A549 (cell line): ENCODE measurements at regions not wholly inside any gene's neighbourhood (a gene's known extent, or its start where the extent isn't known, plus 50 kb on each side); places are given as distances from the start of the nearest gene placed in this dataset.

Source experiments
- ATAC-seq, 2 experiments: fragments of 200-7000 bp in 1 of 2; fragments of >200 bp in 1 of 2; cut with Nextera tagmentation in 1 of 2; cut with Tn5 transposase in 1 of 2; 3 replicates each; pipeline versions ENCODE4 v1.8.0 to v1.9.1; 2018 to 2020; ENCODE audit warnings: mild to moderate bottlenecking in 1 of 2, moderate library complexity in 1 of 2
- CTCF ChIA-PET: fragments of 300-600 bp; sonication (Branson Sonifier 250); formaldehyde crosslinking; extraction: SDS; loops from one replicate; lab custom pipeline; 2021; ENCODE audit warnings: antibody characterized with exemption, inconsistent platforms; lab: Yijun Ruan, JAX
- POLR2A ChIA-PET: fragments of 350-600 bp; formaldehyde crosslinking; extraction: SDS; loops from one replicate; lab custom pipeline; 2021; ENCODE audit warnings: antibody characterized with exemption, inconsistent platforms; lab: Yijun Ruan, JAX
- DNase-seq, 2 experiments: peaks; one replicate each; pipeline versions ENCODE4 v3.0.0 to v3.0.0-alpha.2; 2011 to 2016; ENCODE audit warnings: low read depth in 1 of 2, low spot score in 1 of 2
- FAIRE-seq: peaks from 2 replicates; lab custom pipeline; 2011; peaks lifted over from hg19 to GRCh38; lab: Jason Lieb, UNC
- H3K27ac ChIP-seq, 2 experiments: fragments of >200 bp; sonication (Bioruptor Twin); formaldehyde crosslinking; 3 replicates each; pipeline ENCODE4 v1.5.1; 2016 to 2017
- H3K4me1 ChIP-seq: fragments of >200 bp; sonication (Bioruptor Twin); formaldehyde crosslinking; 3 replicates; pipeline ENCODE4 v1.6.1; 2016
- H3K4me2 ChIP-seq: fragments of >200 bp; sonication (Bioruptor Twin); formaldehyde crosslinking; 3 replicates; pipeline ENCODE4 v1.6.1; 2016
- H3K4me3 ChIP-seq: fragments of >200 bp; sonication (Bioruptor Twin); formaldehyde crosslinking; 3 replicates; pipeline ENCODE4 v1.5.1; 2016
- H3K9me3 ChIP-seq: fragments of >200 bp; sonication (Bioruptor Twin); formaldehyde crosslinking; 3 replicates; pipeline ENCODE4 v1.6.1; 2016
- CBX2 ChIP-seq: fragments of 200-600 bp; sonication (generic); IDR thresholded peaks from 2 replicates; pipeline ENCODE4 v1.6.1; 2016; ENCODE audit warnings: low read depth, mild to moderate bottlenecking, borderline replicate concordance
- CEBPB ChIP-seq, 2 experiments: fragments of >200 bp in 1 of 2; sonication (Bioruptor Twin) in 1 of 2; formaldehyde crosslinking in 1 of 2; IDR thresholded peaks; 2 replicates each; pipeline ENCODE4 v1.6.1; 2012 to 2016
- CHD2 ChIP-seq: fragments of 150-350 bp; IDR thresholded peaks from 2 replicates; pipeline ENCODE4 v1.6.1; 2014; ENCODE audit warnings: low read length; ENCODE audit not compliant: partially characterized antibody
- CHD4 ChIP-seq: fragments of 200-600 bp; sonication (generic); IDR thresholded peaks from 2 replicates; pipeline ENCODE4 v1.6.1; 2016; ENCODE audit warnings: antibody characterized with exemption, mild to moderate bottlenecking, borderline replicate concordance
- E2F6 ChIP-seq: IDR thresholded peaks from 2 replicates; pipeline ENCODE4 v1.6.1; 2012; ENCODE audit warnings: low read depth, borderline replicate concordance
- EHMT2 ChIP-seq: fragments of 200-600 bp; sonication (generic); IDR thresholded peaks from 2 replicates; pipeline ENCODE4 v1.6.1; 2016; ENCODE audit warnings: antibody characterized with exemption, low read depth, mild to moderate bottlenecking, moderate library complexity
- ESRRA ChIP-seq: fragments of 150-350 bp; IDR thresholded peaks from 2 replicates; pipeline ENCODE4 v1.6.1; 2014; ENCODE audit warnings: mild to moderate bottlenecking, low read length, borderline replicate concordance
- FOSL2 ChIP-seq, 2 experiments: fragments of 450-650 bp in 1 of 2; fragments of >200 bp in 1 of 2; sonication (Bioruptor Twin) in 1 of 2; formaldehyde crosslinking; IDR thresholded peaks; 2 replicates each; pipeline versions ENCODE4 v1.5.0 to v1.6.1; 2016 to 2020; ENCODE audit warnings: mild to moderate bottlenecking in 1 of 2, moderate library complexity in 1 of 2
- FOXS1 ChIP-seq: fragments of 250-450 bp; sonication (Bioruptor Pico); IDR thresholded peaks from 2 replicates; pipeline ENCODE4 v1.5.0; 2020; ENCODE audit warnings: mild to moderate bottlenecking, moderate library complexity
- GATA3 ChIP-seq: IDR thresholded peaks from 2 replicates; pipeline ENCODE4 v1.6.1; 2012; ENCODE audit warnings: borderline replicate concordance
- HDAC2 ChIP-seq: fragments of 200-600 bp; sonication (generic); IDR thresholded peaks from 2 replicates; pipeline ENCODE4 v1.6.1; 2016
- HES2 ChIP-seq: fragments of >200 bp; sonication (Bioruptor Twin); formaldehyde crosslinking; IDR thresholded peaks from 2 replicates; pipeline ENCODE4 v1.6.1; 2016
- HEYL ChIP-seq: fragments of 250-450 bp; sonication (Bioruptor Pico); IDR thresholded peaks from 2 replicates; pipeline ENCODE4 v1.8.0; 2021; ENCODE audit warnings: mild to moderate bottlenecking, moderate library complexity
- HMGXB4 ChIP-seq: fragments of 250-450 bp; sonication (Bioruptor Pico); IDR thresholded peaks from 2 replicates; pipeline ENCODE4 v1.5.0; 2021; ENCODE audit warnings: mild to moderate bottlenecking, moderate library complexity, borderline replicate concordance
- JUN ChIP-seq, 2 experiments: fragments of >200 bp; sonication (Bioruptor Twin); formaldehyde crosslinking; IDR thresholded peaks; 2 replicates in 1 of 2; 3 replicates in 1 of 2; pipeline ENCODE4 v1.6.1; 2016 to 2017
- MAFK ChIP-seq: fragments of 450-650 bp; IDR thresholded peaks from 2 replicates; pipeline ENCODE4 v1.6.1; 2014; ENCODE audit not compliant: partially characterized antibody
- MAX ChIP-seq: IDR thresholded peaks from 2 replicates; pipeline ENCODE4 v1.6.1; 2012
- MAZ ChIP-seq: fragments of 150-350 bp; IDR thresholded peaks from 2 replicates; pipeline ENCODE4 v1.6.1; 2014; ENCODE audit warnings: antibody characterized with exemption, low read depth, low read length, borderline replicate concordance
- NPAS2 ChIP-seq: fragments of 250-450 bp; sonication (Bioruptor Pico); IDR thresholded peaks from 2 replicates; pipeline ENCODE4 v1.8.0; 2022; ENCODE audit warnings: mild to moderate bottlenecking, moderate library complexity, borderline replicate concordance
- PBX3 ChIP-seq: IDR thresholded peaks from 2 replicates; pipeline ENCODE4 v1.6.1; 2012
- SMC3 ChIP-seq: fragments of >200 bp; sonication (Bioruptor Twin); formaldehyde crosslinking; IDR thresholded peaks from 3 replicates; pipeline ENCODE4 v1.6.1; 2018; ENCODE audit warnings: inconsistent platforms
- TFCP2L1 ChIP-seq: fragments of 250-450 bp; sonication (Bioruptor Pico); IDR thresholded peaks from 2 replicates; pipeline ENCODE4 v1.5.0; 2021; ENCODE audit warnings: mild to moderate bottlenecking
- ZSCAN20 ChIP-seq: fragments of 250-450 bp; sonication (Bioruptor Pico); IDR thresholded peaks from 2 replicates; pipeline ENCODE4 v1.8.0; 2022; ENCODE audit warnings: mild to moderate bottlenecking, moderate library complexity
- WGBS: methylation state at CpG from one replicate; pipeline ENCODE4 v1.1.6; 2017; ENCODE audit errors: missing lambda C conversion rate; 5-methylcytosine and 5-hydroxymethylcytosine counted together

GRCh38 chr5:126681970-126682369, 81.2 kb downstream of the PHAX start:
- CTCF ChIA-PET: interaction anchor here (0.7 to 10.9 kb wide), 2 partner anchors 76 to 97 kb away, joined by 3 to 206 read pairs; partner anchors contain the start of gene LMNB1
- POLR2A ChIA-PET: no interaction called here
- ATAC-seq (no peak), FAIRE-seq (no peak), DNase-seq (no peak)
- H3K9me3 ChIP-seq: no peaks in the 10 kb centered on the region
- H3K4me3 ChIP-seq: no peak overlapping the region
- TF ChIP-seq CBX2 (no peak), MAFK (no peak), PBX3 (no peak), NPAS2 (CRISPR knock-in tag) (no peak), JUN (IDR thresholded peaks at IDR 0.05) (no peak)
- TF ChIP-seq, all 56 proteins: peak for 0
- no peak overlapping the region for H3K27ac ChIP-seq
- H3K4me1 ChIP-seq: peaks cover 7% of the 10 kb centered on the region; the same call in 1 of the 3 replicates
- WGBS: 72% methylated on average over 6 of the region's 6 CpGs
- no peak overlapping the region for H3K4me2 ChIP-seq

- TF ChIP-seq FOXS1: no peak
- TF ChIP-seq HES2: no peak
- TF ChIP-seq MAX: no peak
- TF ChIP-seq CHD2: no peak
- no peak for TF ChIP-seq ZSCAN20 (CRISPR knock-in tag)
- no peak for TF ChIP-seq PBX3
- TF ChIP-seq HMGXB4 (CRISPR knock-in tag): no peak
- no peak for TF ChIP-seq HDAC2
- no peak for TF ChIP-seq FOSL2 (IDR thresholded peaks at IDR 0.05)
- no peak for TF ChIP-seq FOSL2 (CRISPR knock-in tag; IDR thresholded peaks at IDR 0.05)
- no peak for TF ChIP-seq ESRRA
- TF ChIP-seq SMC3: no peak
- TF ChIP-seq HEYL (CRISPR knock-in tag): no peak
- TF ChIP-seq E2F6: no peak
- no peak for TF ChIP-seq CEBPB (IDR thresholded peaks at IDR 0.05)
- TF ChIP-seq MAZ: no peak
- no peak for TF ChIP-seq EHMT2
- no peak for TF ChIP-seq CHD4
- no peak for TF ChIP-seq GATA3
- no peak for TF ChIP-seq TFCP2L1
- ATAC-seq (no peak), DNase-seq (no peak), FAIRE-seq (no peak)
- Histone ChIP-seq H3K4me2 (no peak overlapping the region), H3K4me1 (peaks cover 7% of the 10 kb centered on the region; the same call in 1 of the 3 replicates), H3K9me3 (no peaks in the 10 kb centered on the region), H3K27ac (no peak overlapping the region), H3K4me3 (no peak overlapping the region)
- POLR2A ChIA-PET: no interaction called here
- WGBS: 86% methylated on average over 1 of the region's 1 CpG
- CTCF ChIA-PET: interaction anchor here (0.7 kb wide), 1 partner anchor 75 kb away, joined by 3 read pairs; no protein-coding TSS in a partner anchor
These were observed 82.1 kb downstream of the PHAX start for GRCh38 chr5:126682856-126683255.
